BE2C (cell line): ENCODE measurements at regions not wholly inside any gene's neighbourhood (a gene's known extent, or its start where the extent isn't known, plus 50 kb on each side); places are given as distances from the start of the nearest gene placed in this dataset.

Experiments
- DNase-seq: peaks from one replicate; pipeline ENCODE4 v3.0.0-alpha.2; 2020
- H3K27me3 ChIP-seq: fragments of 250-450 bp; sonication (Bioruptor Pico); 2 replicates; pipeline ENCODE4 v1.5.1; 2020; ENCODE audit warnings: mild to moderate bottlenecking
- H3K36me3 ChIP-seq: fragments of 250-450 bp; sonication (Bioruptor Pico); 2 replicates; pipeline ENCODE4 v1.5.1; 2020; ENCODE audit warnings: mild to moderate bottlenecking
- H3K4me1 ChIP-seq: fragments of 250-450 bp; sonication (Bioruptor Pico); 2 replicates; pipeline ENCODE4 v1.5.1; 2020
- H3K4me3 ChIP-seq: 2 replicates; pipeline ENCODE4 v1.5.1; 2011; ENCODE audit warnings: low read depth, low read length
- H3K9me3 ChIP-seq: fragments of 250-450 bp; sonication (Bioruptor Pico); 2 replicates; pipeline ENCODE4 v1.5.1; 2020
- CTCF ChIP-seq: IDR thresholded peaks from 2 replicates; pipeline ENCODE4 v1.5.1; 2012; ENCODE audit warnings: mild to moderate bottlenecking, low read depth, low read length

GRCh38 chr2:151030663-151031230 is 230.9 kb downstream of the RBM43 start:
- no peak for DNase-seq
- Histone ChIP-seq H3K4me1 (no peaks in the 10 kb centered on the region), H3K27me3 (no peaks in the 10 kb centered on the region), H3K9me3 (no peaks in the 10 kb centered on the region), H3K36me3 (no peaks in the 10 kb centered on the region), H3K4me3 (no peak overlapping the region)
- TF ChIP-seq CTCF: no peak

- TF ChIP-seq CTCF: no peak
- no peaks in the 10 kb centered on the region for H3K36me3 ChIP-seq
- no peak for DNase-seq
- no peak overlapping the region for H3K4me3 ChIP-seq
- H3K27me3 ChIP-seq: no peaks in the 10 kb centered on the region
- H3K4me1 ChIP-seq: no peaks in the 10 kb centered on the region
- H3K9me3 ChIP-seq: no peaks in the 10 kb centered on the region
Measured at GRCh38 chr2:151029406-151030157, 232.1 kb downstream of the RBM43 start.

GRCh38 chr2:151028691-151029176 is 232.9 kb downstream of the RBM43 start:
- Histone ChIP-seq H3K36me3 (no peaks in the 10 kb centered on the region), H3K4me3 (no peak overlapping the region), H3K9me3 (no peaks in the 10 kb centered on the region), H3K4me1 (no peaks in the 10 kb centered on the region), H3K27me3 (no peaks in the 10 kb centered on the region)
- no peak for TF ChIP-seq CTCF
- DNase-seq: no peak

GRCh38 chr2:151027151-151027550 is 234.5 kb downstream of the RBM43 start:
- DNase-seq: no peak
- TF ChIP-seq CTCF: no peak
- Histone ChIP-seq H3K4me1 (no peaks in the 10 kb centered on the region), H3K9me3 (no peaks in the 10 kb centered on the region), H3K36me3 (no peaks in the 10 kb centered on the region), H3K4me3 (no peak overlapping the region), H3K27me3 (no peaks in the 10 kb centered on the region)

- Histone ChIP-seq H3K27me3 (no peaks in the 10 kb centered on the region), H3K9me3 (no peaks in the 10 kb centered on the region)
- TF ChIP-seq CTCF: no peak
Measured at GRCh38 chr2:151025816-151026215, 235.8 kb downstream of the RBM43 start.

GRCh38 chr2:151024696-151025251 is 236.9 kb downstream of the RBM43 start:
- H3K36me3 ChIP-seq: no peaks in the 10 kb centered on the region
- no peak for DNase-seq
- TF ChIP-seq CTCF: no peak
- no peaks in the 10 kb centered on the region for H3K27me3 ChIP-seq
- H3K9me3 ChIP-seq: no peaks in the 10 kb centered on the region
- no peak overlapping the region for H3K4me3 ChIP-seq
- no peaks in the 10 kb centered on the region for H3K4me1 ChIP-seq

More at GRCh38 chr2:151025816-151026215, 235.8 kb downstream of the RBM43 start:
- Histone ChIP-seq H3K4me3 (no peak overlapping the region), H3K36me3 (no peaks in the 10 kb centered on the region), H3K4me1 (no peaks in the 10 kb centered on the region)
- no peak for DNase-seq
